Transverse colon (tissue), 3 donors: ENCODE measurements at regions not wholly inside any gene's neighbourhood (a gene's known extent, or its start where the extent isn't known, plus 50 kb on each side); places are given as distances from the start of the nearest gene placed in this dataset.

Source experiments
- CTCF ChIP-seq, 5 experiments: fragments of 200-600 bp in 3 of 5; fragments of 450-650 bp in 2 of 5; sonication (generic) in 3 of 5; IDR thresholded peaks; 1 replicate in 2 of 5; 2 replicates in 3 of 5; pipeline ENCODE4 v1.5.1; 2016 to 2017; ENCODE audit warnings: antibody characterized with exemption in 5 of 5, inconsistent platforms in 3 of 5, mild to moderate bottlenecking in 2 of 5, moderate library complexity in 1 of 5
- EP300 ChIP-seq: sonication (generic); formaldehyde crosslinking; IDR thresholded peaks from one replicate; pipeline ENCODE4 v1.6.1; 2017; ENCODE audit warnings: antibody characterized with exemption, low read depth
- POLR2A ChIP-seq: fragments of 450-650 bp; IDR thresholded peaks from one replicate; pipeline ENCODE4 v1.6.1; 2016; ENCODE audit warnings: antibody characterized with exemption, mild to moderate bottlenecking, moderate library complexity

DNA sequence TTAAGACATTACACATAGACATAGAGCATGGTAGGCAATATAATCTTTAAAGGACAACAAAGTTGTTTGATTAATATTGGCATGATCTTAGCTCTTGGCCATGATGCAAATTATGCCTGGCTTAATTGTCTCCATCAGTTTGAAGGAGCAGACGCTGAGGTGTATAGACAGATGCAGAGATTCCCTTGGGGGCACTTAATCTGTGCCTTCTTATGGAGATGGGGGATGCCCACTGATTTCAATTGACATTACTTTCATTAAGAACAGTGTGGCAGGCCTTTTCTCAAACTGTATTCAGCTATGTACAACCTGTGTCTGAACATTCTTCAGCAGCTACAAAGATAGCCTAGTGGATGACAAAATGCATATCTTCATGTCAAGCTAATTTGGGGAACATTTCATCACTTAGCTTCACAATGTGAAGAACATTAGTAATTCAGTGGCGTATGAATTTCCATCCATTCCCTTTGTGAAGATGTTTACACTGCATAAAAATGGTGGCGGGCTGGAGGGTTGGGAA is 85.3 kb upstream of the MYCBP2 start:
- TF ChIP-seq POLR2A (no peak), EP300 (no peak), CTCF (IDR thresholded peaks at IDR 0.05) (no peak)
